T-cell (primary cell): ENCODE measurements at regions not wholly inside any gene's neighbourhood (a gene's known extent, or its start where the extent isn't known, plus 50 kb on each side); places are given as distances from the start of the nearest gene placed in this dataset.

ENCODE experiments used
- ATAC-seq, 4 experiments: fragments of 200-7000 bp in 3 of 4; fragments of 150-1000 bp in 1 of 4; cut with Tn5 transposase; replicated peaks in 1 of 4; 1 replicate in 3 of 4; 2 replicates in 1 of 4; pipeline ENCODE4 v1.10.0; 2021; ENCODE audit warnings: moderate library complexity in 3 of 4, mild to moderate bottlenecking in 2 of 4, moderate number of reproducible peaks in 1 of 4
- CTCF ChIA-PET, 2 donors: fragments of 300-600 bp; sonication (Branson Sonifier 250); formaldehyde crosslinking; loops; one replicate each; lab custom pipeline; 2022; ENCODE audit warnings: antibody characterized with exemption in 2 of 2; lab: Charles Lee
- POLR2A ChIA-PET, 2 donors: fragments of 300-600 bp; sonication (Branson Sonifier 250); formaldehyde crosslinking; loops; one replicate each; lab custom pipeline; 2022; ENCODE audit warnings: antibody characterized with exemption in 2 of 2; lab: Charles Lee
- DNase-seq, 35 experiments: peaks; one replicate each; pipeline versions ENCODE4 v3.0.0 to v3.0.0-alpha.2; 2013 to 2023
- H3K27ac ChIP-seq: one replicate; pipeline ENCODE4 v1.5.1; 2013; ENCODE audit warnings: low read length
- H3K27me3 ChIP-seq, 2 experiments: replicated peaks in 1 of 2; 1 replicate in 1 of 2; 2 replicates in 1 of 2; pipeline versions ENCODE4 v1.6.1 to v1.7.0; 2013; ENCODE audit warnings: low read length in 1 of 2, mixed read lengths in 1 of 2; ENCODE audit not compliant: control insufficient read depth in 2 of 2, insufficient read depth in 2 of 2; ENCODE audit errors: extremely low read depth in 1 of 2
- H3K36me3 ChIP-seq, 2 donors: 1 replicate in 1 of 2; 2 replicates in 1 of 2; pipeline versions ENCODE4 v1.6.1 to v1.7.0; 2013; ENCODE audit warnings: low read length in 1 of 2; ENCODE audit not compliant: control insufficient read depth in 2 of 2, insufficient read depth in 1 of 2; ENCODE audit errors: extremely low read depth in 1 of 2
- H3K4me1 ChIP-seq, 2 experiments: 1 replicate in 1 of 2; 2 replicates in 1 of 2; pipeline versions ENCODE4 v1.6.1 to v1.7.0; 2013; ENCODE audit warnings: low read length in 2 of 2, mixed read lengths in 1 of 2; ENCODE audit not compliant: insufficient read depth in 2 of 2, control insufficient read depth in 1 of 2; ENCODE audit errors: extremely low read depth in 1 of 2
- H3K4me3 ChIP-seq, 2 donors: 1 replicate in 1 of 2; 2 replicates in 1 of 2; pipeline versions ENCODE4 v1.5.1 to v1.7.0; 2013; ENCODE audit warnings: mild to moderate bottlenecking in 2 of 2, low read length in 1 of 2, moderate library complexity in 1 of 2; ENCODE audit not compliant: control insufficient read depth in 1 of 2; ENCODE audit errors: extremely low read depth in 1 of 2
- H3K9me3 ChIP-seq: 2 replicates; pipeline ENCODE4 v1.7.0; 2013
- H3K27ac Mint-ChIP-seq, 2 donors: one replicate each; pipeline ENCODE4 v1.8.0; 2020 to 2021; ENCODE audit warnings: mild to moderate bottlenecking in 2 of 2, mixed read lengths in 2 of 2
- H3K27me3 Mint-ChIP-seq, 2 donors: one replicate each; pipeline ENCODE4 v1.8.0; 2021 to 2022; ENCODE audit warnings: mixed read lengths in 2 of 2
- H3K36me3 Mint-ChIP-seq: one replicate; pipeline ENCODE4 v1.8.0; 2021; ENCODE audit warnings: mixed read lengths
- H3K4me1 Mint-ChIP-seq, 3 donors: one replicate each; pipeline ENCODE4 v1.8.0; 2020 to 2022; ENCODE audit warnings: mixed read lengths in 3 of 3, mild to moderate bottlenecking in 1 of 3
- H3K4me3 Mint-ChIP-seq, 3 donors: one replicate each; pipeline ENCODE4 v1.8.0; 2020 to 2022; ENCODE audit warnings: mild to moderate bottlenecking in 3 of 3, mixed read lengths in 3 of 3, moderate library complexity in 3 of 3
- H3K9me3 Mint-ChIP-seq, 3 donors: one replicate each; pipeline ENCODE4 v1.8.0; 2020 to 2022; ENCODE audit warnings: mixed read lengths in 3 of 3
- WGBS: methylation state at CpG from one replicate; pipeline ENCODE4 v1.1.5; 2013; ENCODE audit warnings: missing lambda C conversion rate; ENCODE audit not compliant: insufficient coverage; 5-methylcytosine and 5-hydroxymethylcytosine counted together

DNA sequence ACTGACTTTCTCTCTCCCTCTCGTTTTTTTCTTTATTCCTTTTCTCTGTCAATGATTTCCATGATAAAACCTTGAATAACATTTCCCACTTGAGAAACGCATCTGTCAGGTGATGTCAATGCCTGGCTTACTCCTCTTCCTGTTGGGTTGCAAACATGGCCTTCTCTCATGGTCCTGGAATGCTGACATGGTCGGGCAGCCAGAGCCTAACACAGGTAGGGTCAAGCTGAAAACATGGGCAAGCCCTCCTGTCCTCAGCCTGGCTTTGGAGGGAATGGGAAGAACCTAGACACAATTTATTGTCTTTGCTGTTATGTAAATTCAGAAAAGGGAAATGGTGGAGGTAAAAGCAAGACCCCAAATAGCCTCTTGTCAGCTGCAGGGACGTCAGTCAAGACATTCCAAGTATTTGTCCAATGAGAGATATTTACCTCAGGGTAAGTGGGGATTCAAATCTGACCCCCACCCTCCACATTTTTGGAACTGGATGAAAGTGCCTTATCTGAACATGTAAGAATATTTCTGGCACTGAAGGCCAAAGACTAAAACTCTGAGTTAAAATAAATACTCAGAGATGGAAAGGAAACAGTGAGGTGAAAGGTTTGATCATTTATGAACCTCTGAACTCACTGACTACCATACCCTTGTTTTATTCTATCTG lies 473.8 kb downstream of the SPRY1 start:
- Mint-ChIP-seq H3K36me3 (no peaks in the 10 kb centered on the region), H3K4me3 (no peak overlapping the region), H3K27me3 (peaks cover 0 to 2% of the 10 kb centered on the region in 2 donors), H3K9me3 (peaks cover 0 to 4% (median 0%) of the 10 kb centered on the region in 3 donors), H3K4me1 (no peaks in the 10 kb centered on the region), H3K27ac (no peak overlapping the region)
- H3K36me3 ChIP-seq: no peaks in the 10 kb centered on the region
- ChIA-PET POLR2A (no interaction called here), CTCF (no interaction called here)
- no peaks in the 10 kb centered on the region for H3K27me3 ChIP-seq
- H3K4me1 ChIP-seq: no peaks in the 10 kb centered on the region
- ATAC-seq (no peak), DNase-seq (no peak)
- H3K9me3 ChIP-seq: no peaks in the 10 kb centered on the region
- no peak overlapping the region for H3K27ac ChIP-seq
- no peak overlapping the region for H3K4me3 ChIP-seq
- 80% methylated on average over 2 of the region's 4 CpGs for WGBS

DNA sequence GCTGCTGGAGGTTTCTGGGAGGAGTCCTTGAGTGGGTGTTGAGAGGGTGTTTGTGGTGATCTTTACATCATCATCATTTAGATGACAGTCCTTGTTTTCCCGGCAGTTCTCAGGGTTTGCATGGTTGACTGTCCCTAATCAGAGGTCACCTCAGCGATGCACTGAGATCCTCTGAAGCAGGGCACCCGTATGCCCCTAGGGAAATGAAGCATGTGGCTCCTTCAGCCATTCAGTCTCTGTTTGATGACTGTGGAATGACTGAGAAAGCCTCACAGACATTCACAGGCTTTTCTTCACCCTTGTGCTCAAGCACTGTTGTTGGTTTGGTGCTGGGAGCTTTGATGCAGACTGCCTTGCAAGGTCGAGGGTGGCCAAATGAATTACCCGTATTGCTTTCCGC lies 474.7 kb downstream of the SPRY1 start:
- no peak overlapping the region for H3K27ac Mint-ChIP-seq
- CTCF ChIA-PET: no interaction called here

DNA sequence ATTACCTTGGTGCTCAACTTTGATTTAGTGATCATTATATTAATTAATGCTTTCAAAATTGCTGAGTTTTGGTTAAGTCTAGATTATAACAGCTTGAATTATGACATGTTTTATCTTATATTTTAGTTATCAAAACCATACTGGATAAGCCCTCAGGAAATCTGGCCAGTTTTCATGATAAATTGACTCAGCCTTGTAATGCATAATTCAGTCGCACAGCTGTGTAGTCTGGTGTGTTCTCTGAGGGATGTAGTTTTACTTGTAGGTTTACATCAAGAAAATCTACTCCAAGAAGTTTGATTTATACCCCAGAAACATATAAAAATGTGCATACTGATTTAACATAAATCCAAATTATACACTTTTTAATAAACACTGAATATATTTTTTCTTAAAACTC lies 477.5 kb downstream of the SPRY1 start:
- Mint-ChIP-seq H3K4me1 (no peaks in the 10 kb centered on the region), H3K36me3 (no peaks in the 10 kb centered on the region), H3K4me3 (no peak overlapping the region), H3K27ac (no peak overlapping the region), H3K27me3 (peaks cover 0 to 2% of the 10 kb centered on the region in 2 donors), H3K9me3 (no peaks in the 10 kb centered on the region)
- H3K9me3 ChIP-seq: no peaks in the 10 kb centered on the region
- no peak overlapping the region for H3K27ac ChIP-seq
- DNase-seq (no peak), ATAC-seq (no peak)
- ChIA-PET POLR2A (no interaction called here), CTCF (no interaction called here)
- no peaks in the 10 kb centered on the region for H3K4me1 ChIP-seq
- no CpG with 5 or more reads among the region's 1 CpG for WGBS
- no peak overlapping the region for H3K4me3 ChIP-seq
- no peaks in the 10 kb centered on the region for H3K36me3 ChIP-seq
- H3K27me3 ChIP-seq: no peaks in the 10 kb centered on the region

More for the DNA sequence above, 474.7 kb downstream of the SPRY1 start:
- ATAC-seq: no peak
- no peaks in the 10 kb centered on the region for H3K9me3 ChIP-seq
- H3K9me3 Mint-ChIP-seq: peaks cover 0 to 4% (median 0%) of the 10 kb centered on the region in 3 donors
- no peak overlapping the region for H3K4me3 ChIP-seq
- no peaks in the 10 kb centered on the region for H3K27me3 ChIP-seq
- POLR2A ChIA-PET: no interaction called here
- no peaks in the 10 kb centered on the region for H3K4me1 ChIP-seq
- H3K36me3 Mint-ChIP-seq: no peaks in the 10 kb centered on the region
- H3K4me1 Mint-ChIP-seq: no peaks in the 10 kb centered on the region
- H3K36me3 ChIP-seq: no peaks in the 10 kb centered on the region
- DNase-seq: no peak
- peaks cover 0 to 2% of the 10 kb centered on the region in 2 donors for H3K27me3 Mint-ChIP-seq
- H3K27ac ChIP-seq: no peak overlapping the region
- no peak overlapping the region for H3K4me3 Mint-ChIP-seq
- 87% methylated on average over 3 of the region's 6 CpGs for WGBS

DNA sequence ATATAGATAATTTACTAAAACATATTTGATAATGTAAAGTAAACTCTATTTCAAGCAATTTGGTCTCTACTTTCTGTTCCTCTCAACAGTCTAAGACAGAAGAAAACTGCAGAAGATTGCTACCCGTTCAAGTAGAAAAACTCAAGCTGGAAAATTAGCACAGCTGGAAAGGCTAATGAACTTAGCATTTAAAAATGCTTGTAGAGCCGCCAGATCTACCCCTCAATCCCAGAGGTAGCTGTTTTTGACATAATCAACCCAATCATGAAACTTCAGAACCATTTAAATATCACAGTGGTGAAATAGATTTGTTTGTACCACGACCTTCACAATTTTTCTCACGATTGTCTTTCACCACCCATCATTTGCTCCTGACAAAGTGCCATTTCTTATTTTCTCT lies 479.5 kb downstream of the SPRY1 start:
- Histone ChIP-seq H3K27me3 (no peaks in the 10 kb centered on the region), H3K4me1 (no peaks in the 10 kb centered on the region), H3K4me3 (no peak overlapping the region), H3K36me3 (no peaks in the 10 kb centered on the region), H3K9me3 (no peaks in the 10 kb centered on the region), H3K27ac (no peak overlapping the region)
- ChIA-PET CTCF (no interaction called here), POLR2A (no interaction called here)
- peaks cover 2 to 3% of the 10 kb centered on the region in 2 donors for H3K27me3 Mint-ChIP-seq
- no peaks in the 10 kb centered on the region for H3K9me3 Mint-ChIP-seq
- no CpG with 5 or more reads among the region's 4 CpGs for WGBS
- DNase-seq: no peak
- no peaks in the 10 kb centered on the region for H3K4me1 Mint-ChIP-seq
- H3K36me3 Mint-ChIP-seq: no peaks in the 10 kb centered on the region
- no peak overlapping the region for H3K4me3 Mint-ChIP-seq
- no peak for ATAC-seq
- H3K27ac Mint-ChIP-seq: no peak overlapping the region

DNA sequence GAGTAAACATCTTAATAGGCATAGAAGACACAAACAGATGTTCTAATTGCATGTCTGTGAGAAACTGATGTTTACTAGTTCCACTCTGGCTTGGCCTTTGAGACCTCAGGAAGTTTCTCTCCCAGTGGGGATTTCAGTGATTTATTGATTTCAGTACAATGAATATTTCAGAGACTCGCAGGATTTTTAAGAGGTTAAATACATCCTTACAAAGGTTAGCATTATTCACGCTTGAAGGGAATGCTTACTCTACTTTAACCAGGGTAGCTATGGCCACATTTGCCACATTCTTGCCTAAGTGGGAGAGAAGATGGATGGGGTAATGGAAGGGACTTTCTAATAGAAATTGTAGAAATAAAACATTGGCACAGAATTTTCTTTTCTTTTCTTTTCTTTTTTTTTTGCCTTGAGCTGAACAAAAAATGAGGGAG lies 480.1 kb downstream of the SPRY1 start:
- ATAC-seq (no peak), DNase-seq (no peak)
- no peak overlapping the region for H3K27ac ChIP-seq
- H3K36me3 ChIP-seq: no peaks in the 10 kb centered on the region
- Mint-ChIP-seq H3K36me3 (no peaks in the 10 kb centered on the region), H3K4me3 (no peak overlapping the region), H3K27ac (no peak overlapping the region), H3K4me1 (no peaks in the 10 kb centered on the region), H3K9me3 (no peaks in the 10 kb centered on the region), H3K27me3 (peaks cover 2 to 3% of the 10 kb centered on the region in 2 donors)
- WGBS: no CpG with 5 or more reads among the region's 2 CpGs
- no peak overlapping the region for H3K4me3 ChIP-seq
- H3K9me3 ChIP-seq: no peaks in the 10 kb centered on the region
- ChIA-PET CTCF (no interaction called here), POLR2A (no interaction called here)
- no peaks in the 10 kb centered on the region for H3K27me3 ChIP-seq
- H3K4me1 ChIP-seq: no peaks in the 10 kb centered on the region

DNA sequence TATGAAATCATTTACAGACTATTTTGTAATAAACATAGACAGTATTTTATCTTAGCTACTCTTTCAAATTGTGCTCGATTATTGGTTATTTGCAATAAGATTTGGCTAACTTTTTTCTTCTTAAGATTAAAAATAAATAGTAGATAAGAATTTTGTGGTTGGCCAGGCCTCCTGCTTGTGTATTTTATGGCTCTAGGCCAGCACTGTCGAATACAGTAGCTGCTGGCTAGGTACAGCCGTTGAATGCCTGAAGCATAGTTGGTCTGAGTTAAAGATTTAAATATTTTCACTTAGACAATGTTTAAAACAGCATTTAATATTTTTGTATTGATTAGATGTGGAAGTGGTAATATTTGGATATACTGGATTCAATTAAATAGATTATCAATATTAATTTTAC lies 481.0 kb downstream of the SPRY1 start:
- Mint-ChIP-seq H3K9me3 (no peaks in the 10 kb centered on the region), H3K27me3 (peaks cover 2 to 3% of the 10 kb centered on the region in 2 donors), H3K4me3 (no peak overlapping the region), H3K27ac (no peak overlapping the region), H3K36me3 (no peaks in the 10 kb centered on the region), H3K4me1 (no peaks in the 10 kb centered on the region)
- no peaks in the 10 kb centered on the region for H3K9me3 ChIP-seq
- no peaks in the 10 kb centered on the region for H3K4me1 ChIP-seq
- H3K27me3 ChIP-seq: no peaks in the 10 kb centered on the region
- no peaks in the 10 kb centered on the region for H3K36me3 ChIP-seq
- H3K27ac ChIP-seq: no peak overlapping the region
- POLR2A ChIA-PET: no interaction called here
- CTCF ChIA-PET: no interaction called here
- ATAC-seq: no peak
- H3K4me3 ChIP-seq: no peak overlapping the region
- no CpG with 5 or more reads among the region's 3 CpGs for WGBS
- no peak for DNase-seq

DNA sequence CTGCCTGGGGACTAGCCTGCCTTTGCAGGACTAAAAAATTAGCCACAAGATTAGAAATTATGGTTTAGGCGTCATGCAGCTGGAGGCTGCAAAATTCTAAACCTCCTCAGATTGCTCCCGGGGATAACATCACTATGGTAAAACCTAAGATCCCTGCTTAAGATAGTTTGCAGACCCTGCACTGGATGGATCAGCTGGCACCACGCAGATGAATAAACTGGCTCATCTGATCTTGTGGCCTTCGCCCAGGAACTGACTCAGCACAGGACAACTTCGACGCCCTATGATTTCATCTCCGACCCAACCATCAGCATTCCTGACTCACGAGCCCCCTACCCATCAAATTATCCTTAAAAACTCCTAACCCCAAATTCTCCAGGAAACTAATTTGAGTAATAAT lies 482.4 kb downstream of the SPRY1 start:
- H3K27me3 ChIP-seq: no peaks in the 10 kb centered on the region
- Mint-ChIP-seq H3K27me3 (peaks cover 0 to 3% of the 10 kb centered on the region in 2 donors), H3K27ac (no peak overlapping the region), H3K9me3 (no peaks in the 10 kb centered on the region), H3K4me3 (no peak overlapping the region), H3K36me3 (no peaks in the 10 kb centered on the region), H3K4me1 (no peaks in the 10 kb centered on the region)
- no peaks in the 10 kb centered on the region for H3K36me3 ChIP-seq
- no peak for ATAC-seq
- CTCF ChIA-PET: no interaction called here
- no peaks in the 10 kb centered on the region for H3K4me1 ChIP-seq
- no peak overlapping the region for H3K27ac ChIP-seq
- DNase-seq: no peak
- no peaks in the 10 kb centered on the region for H3K9me3 ChIP-seq
- 96% methylated on average over 7 of the region's 8 CpGs for WGBS
- H3K4me3 ChIP-seq: no peak overlapping the region
- POLR2A ChIA-PET: no interaction called here
